VCaP (cell line): ENCODE measurements at regions not wholly inside any gene's neighbourhood (a gene's known extent, or its start where the extent isn't known, plus 50 kb on each side); places are given as distances from the start of the nearest gene placed in this dataset.

Experiments
- H3K27ac ChIP-seq: fragments of 450-650 bp; 2 replicates; pipeline ENCODE4 v1.5.1; 2017
- CTCF ChIP-seq: fragments of 450-650 bp; conservative IDR thresholded peaks from 2 replicates; pipeline ENCODE4 v1.5.1; 2017; ENCODE audit warnings: mild to moderate bottlenecking, moderate library complexity

DNA sequence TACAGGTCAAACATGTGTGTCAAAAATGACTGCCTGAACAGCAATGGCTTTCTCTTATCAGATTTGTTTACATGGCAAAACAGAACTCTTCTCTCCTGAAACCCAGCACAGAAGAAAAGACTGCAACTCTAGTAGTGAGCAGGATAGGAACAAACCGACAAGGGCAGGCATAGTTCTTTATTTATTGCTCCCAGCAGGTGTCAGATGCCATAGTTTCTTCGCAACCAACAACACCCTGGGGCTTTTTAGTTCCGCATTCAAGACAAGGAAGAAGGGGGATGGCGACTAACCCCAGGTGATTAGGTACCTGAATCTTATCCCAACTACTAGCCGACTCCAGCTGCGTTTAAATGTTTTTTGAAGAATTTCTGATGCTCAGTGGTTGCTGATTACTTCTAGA lies 367.5 kb upstream of the FIGN start:
- H3K27ac ChIP-seq, result no peak overlapping the region
- TF ChIP-seq CTCF, result no peak

- TF ChIP-seq CTCF, result no peak
- no peak overlapping the region for H3K27ac ChIP-seq
Measured at GRCh38 chr2:164102366-164102765, 366.6 kb upstream of the FIGN start.

DNA sequence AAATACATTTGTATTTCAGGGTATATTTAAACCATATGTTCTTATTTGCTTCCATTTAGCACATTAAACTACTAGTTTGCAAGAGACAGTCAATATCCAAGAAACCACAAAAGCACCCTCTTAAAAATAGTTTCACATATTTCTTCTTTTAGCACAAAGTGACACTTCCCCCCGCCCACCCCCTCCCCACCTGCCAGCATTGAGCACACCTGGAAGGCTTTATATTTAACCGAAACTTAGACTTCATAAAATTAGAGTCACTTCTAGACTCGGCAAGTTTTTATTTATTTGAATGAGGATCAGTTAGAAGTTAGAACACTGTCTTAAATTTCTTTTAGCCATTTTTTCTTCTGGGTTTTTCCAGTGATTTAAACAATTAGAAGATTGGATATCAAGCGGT lies 355.9 kb upstream of the FIGN start:
- no peak overlapping the region for H3K27ac ChIP-seq
- TF ChIP-seq CTCF, result no peak

DNA sequence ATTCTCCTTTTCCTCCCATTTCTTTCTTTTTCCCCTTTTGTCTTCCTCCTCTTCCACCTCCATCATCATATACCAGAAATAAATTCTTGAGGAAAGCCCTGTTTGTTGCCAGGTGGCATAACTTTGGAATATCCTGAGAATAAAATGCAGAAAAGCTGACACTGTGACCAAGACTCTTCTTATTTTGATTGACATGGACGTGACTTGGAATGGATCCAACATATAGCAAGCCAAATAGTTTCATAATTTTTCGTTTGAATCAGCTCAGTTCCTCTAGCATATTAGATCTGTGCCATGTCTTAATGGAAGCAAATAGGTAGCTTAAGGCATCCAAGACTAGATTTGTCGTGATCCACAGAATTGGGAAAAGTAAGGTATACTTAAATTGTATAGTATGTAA lies 354.7 kb upstream of the FIGN start:
- H3K27ac ChIP-seq, result no peak overlapping the region
- TF ChIP-seq CTCF, result no peak

GRCh38 chr2:164084066-164084465 lies 348.3 kb upstream of the FIGN start:
- H3K27ac ChIP-seq, result no peak overlapping the region

DNA sequence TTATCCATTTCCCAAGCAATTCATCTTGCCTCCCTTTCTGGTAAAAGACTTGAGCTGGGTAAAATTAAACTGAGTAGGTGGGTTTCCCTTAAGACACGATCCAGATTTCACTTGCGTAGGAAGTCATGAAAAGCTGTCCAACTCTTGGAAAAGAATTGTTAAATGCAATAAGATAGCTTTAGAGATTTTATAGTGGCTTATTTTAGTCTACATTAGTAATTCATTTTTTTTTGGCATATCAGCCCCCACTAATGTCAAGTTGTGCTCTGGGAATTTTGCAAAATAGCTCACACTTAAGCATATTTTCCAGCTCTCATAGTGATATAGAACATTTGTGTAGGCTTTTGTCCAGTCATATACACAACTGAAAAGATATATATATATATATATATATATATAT lies 344.7 kb upstream of the FIGN start:
- no peak overlapping the region for H3K27ac ChIP-seq
- TF ChIP-seq CTCF, result no peak

More at GRCh38 chr2:164084066-164084465, 348.3 kb upstream of the FIGN start:
- TF ChIP-seq CTCF, result no peak

DNA sequence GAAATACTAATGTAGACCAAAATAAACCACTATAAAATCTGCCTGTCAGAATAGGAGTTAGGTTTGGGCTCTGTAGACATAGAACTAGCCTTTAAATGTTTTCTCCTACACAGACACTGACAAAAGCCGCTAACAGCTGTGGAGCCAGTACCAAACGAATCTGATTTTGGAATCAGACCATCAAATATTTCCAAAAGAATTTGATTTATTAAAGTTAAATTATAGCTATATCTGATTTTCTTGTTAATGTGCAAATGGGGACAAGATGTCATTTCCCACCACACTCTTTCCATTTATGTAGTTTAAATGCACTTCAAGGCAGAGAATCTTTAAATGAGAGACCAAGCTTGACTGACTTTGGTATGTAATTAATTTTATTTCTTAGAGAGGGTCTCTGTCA lies 343.4 kb upstream of the FIGN start:
- no peak overlapping the region for H3K27ac ChIP-seq

More for the DNA sequence above, 343.4 kb upstream of the FIGN start:
- no peak for TF ChIP-seq CTCF
